ENCODE measurements at regions not wholly inside any gene's neighbourhood (a gene's known extent, or its start where the extent isn't known, plus 50 kb on each side); places are given as distances from the start of the nearest gene placed in this dataset.

DNA sequence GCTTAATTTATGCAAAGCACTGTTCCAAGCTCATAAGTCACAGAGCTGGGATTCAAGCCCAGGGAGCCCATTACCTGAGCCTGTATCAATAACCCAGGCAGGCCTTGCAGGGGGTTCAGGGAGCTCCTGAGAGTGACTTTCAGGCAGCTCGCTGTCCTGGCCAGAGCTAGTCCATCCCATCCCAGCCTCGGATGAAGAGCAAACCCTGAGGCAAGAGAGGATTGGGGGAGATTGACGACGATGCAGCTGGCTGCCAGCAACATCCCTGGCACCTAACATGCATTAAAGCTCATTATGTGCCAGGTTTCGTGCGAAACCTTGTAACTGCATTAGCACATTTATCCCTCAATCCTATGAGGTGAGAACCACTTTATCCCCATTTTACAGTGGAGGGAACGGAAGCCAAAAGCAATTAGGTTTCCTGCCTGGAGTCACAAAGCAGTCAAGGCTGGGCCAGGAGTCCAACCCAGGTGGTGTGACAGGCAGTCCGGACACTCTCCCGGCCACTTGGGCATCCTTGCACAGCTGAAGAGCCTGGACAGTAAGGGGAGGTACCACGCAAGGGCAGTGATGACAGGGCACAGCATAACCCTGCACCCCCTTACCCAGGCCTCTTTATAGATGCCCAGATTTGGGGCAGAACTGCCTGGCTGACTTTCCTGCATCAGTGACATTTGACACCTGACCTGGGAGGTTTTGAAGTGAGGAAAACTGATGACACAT lies 129.8 kb upstream of the CHST15 start:
- ChIA-PET RAD21 (ENCODE audit: low non-redundant PET in 1 of 2, low total read pairs in 2 of 2, uncharacterized antibody in 2 of 2, unreplicated experiment in 2 of 2) (no interaction called here), POLR2A (no interaction called here), CTCF (interaction anchor here (1.0 kb wide), 1 partner anchor 30 kb away, joined by 4 read pairs; no protein-coding TSS in a partner anchor)
- Histone ChIP-seq H3K4me1 (ENCODE audit: control insufficient read depth in 1 of 2, insufficient read depth in 2 of 2, low read length in 2 of 2) (no peaks in the 10 kb centered on the region), H3K9ac (ENCODE audit: low read length) (no peak overlapping the region), H3K27ac (ENCODE audit: low read depth, low read length) (no peak overlapping the region), H3K36me3 (ENCODE audit: control insufficient read depth in 1 of 2, insufficient read depth in 2 of 2, low read length in 2 of 2) (no peaks in the 10 kb centered on the region), H3K9me3 (ENCODE audit: control insufficient read depth in 1 of 2, insufficient read depth in 1 of 2, low read depth in 1 of 2, low read length in 2 of 2) (peaks cover 10 to 24% of the 10 kb centered on the region in 2 experiments; a peak in 2 of 4 replicates), H3K9me2 (ENCODE audit: insufficient read depth) (no peaks in the 10 kb centered on the region), H3K79me2 (ENCODE audit: insufficient read depth, low read length) (no peaks in the 10 kb centered on the region), H3K4me2 (ENCODE audit: low read length) (no peak overlapping the region), H4K20me1 (ENCODE audit: insufficient read depth) (no peaks in the 10 kb centered on the region), H2AFZ (ENCODE audit: low read depth, low read length, poor library complexity, severe bottlenecking) (no peak overlapping the region), H3K4me3 (replicated peaks in 1 of 2; ENCODE audit: low read depth in 1 of 2, low read length in 2 of 2) (no peak overlapping the region), H3K27me3 (ENCODE audit: insufficient read depth, low read length) (no peaks in the 10 kb centered on the region)
- ATAC-seq: no peak
- intact Hi-C loops (cut with micrococcal nuclease): no loop called here
- no peak for DNase-seq (ENCODE audit: low read depth, low spot score)
- TF ChIP-seq, protein P1, sequence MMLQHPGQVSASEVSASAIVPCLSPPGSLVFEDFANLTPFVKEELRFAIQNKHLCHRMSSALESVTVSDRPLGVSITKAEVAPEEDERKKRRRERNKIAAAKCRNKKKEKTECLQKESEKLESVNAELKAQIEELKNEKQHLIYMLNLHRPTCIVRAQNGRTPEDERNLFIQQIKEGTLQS (IDR thresholded peaks at IDR 0.05): no peak
- TF ChIP-seq SP1 (IDR thresholded peaks at IDR 0.05; ENCODE audit: low read depth) (no peak), YY1 (IDR thresholded peaks at IDR 0.05; ENCODE audit: extremely low read depth, insufficient replicate concordance, low read depth, low read length) (no peak), EGR1 (IDR thresholded peaks at IDR 0.05; ENCODE audit: low read depth) (no peak), FOSL1 (IDR thresholded peaks at IDR 0.05; ENCODE audit: low read depth) (no peak), EZH2 (IDR thresholded peaks at IDR 0.05) (no peak), CBX3 (IDR thresholded peaks at IDR 0.05; ENCODE audit: low read depth) (no peak)
- TF ChIP-seq, protein P2, sequence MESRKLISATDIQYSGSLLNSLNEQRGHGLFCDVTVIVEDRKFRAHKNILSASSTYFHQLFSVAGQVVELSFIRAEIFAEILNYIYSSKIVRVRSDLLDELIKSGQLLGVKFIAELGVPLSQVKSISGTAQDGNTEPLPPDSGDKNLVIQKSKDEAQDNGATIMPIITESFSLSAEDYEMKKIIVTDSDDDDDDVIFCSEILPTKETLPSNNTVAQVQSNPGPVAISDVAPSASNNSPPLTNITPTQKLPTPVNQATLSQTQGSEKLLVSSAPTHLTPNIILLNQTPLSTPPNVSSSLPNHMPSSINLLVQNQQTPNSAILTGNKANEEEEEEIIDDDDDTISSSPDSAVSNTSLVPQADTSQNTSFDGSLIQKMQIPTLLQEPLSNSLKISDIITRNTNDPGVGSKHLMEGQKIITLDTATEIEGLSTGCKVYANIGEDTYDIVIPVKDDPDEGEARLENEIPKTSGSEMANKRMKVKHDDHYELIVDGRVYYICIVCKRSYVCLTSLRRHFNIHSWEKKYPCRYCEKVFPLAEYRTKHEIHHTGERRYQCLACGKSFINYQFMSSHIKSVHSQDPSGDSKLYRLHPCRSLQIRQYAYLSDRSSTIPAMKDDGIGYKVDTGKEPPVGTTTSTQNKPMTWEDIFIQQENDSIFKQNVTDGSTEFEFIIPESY (IDR thresholded peaks at IDR 0.05; ENCODE audit: extremely low read depth, insufficient replicate concordance, low read length): no peak
- no TSS peak for BruUV-seq (replicated peaks)
